ENCODE measurements at regions not wholly inside any gene's neighbourhood (a gene's known extent, or its start where the extent isn't known, plus 50 kb on each side); places are given as distances from the start of the nearest gene placed in this dataset.

DNA sequence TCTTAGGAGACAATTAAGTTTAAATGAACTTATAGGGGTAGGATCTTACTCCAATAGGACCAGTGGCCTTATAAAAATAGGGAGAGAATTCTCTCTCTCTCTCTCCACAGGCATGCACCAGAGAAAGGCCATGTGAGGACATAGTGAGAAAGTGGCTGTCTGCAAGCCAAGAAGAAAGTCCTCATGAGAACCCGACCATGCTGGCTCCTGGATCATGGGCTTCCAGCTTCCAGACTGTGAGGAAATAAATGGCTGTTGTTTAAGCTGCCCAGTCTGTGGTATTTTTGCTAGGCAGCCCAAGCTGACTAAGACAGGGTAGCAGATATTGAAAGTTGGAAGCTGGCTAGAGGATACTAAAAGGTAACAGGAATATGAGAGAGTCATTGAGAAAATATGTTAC lies 454.0 kb downstream of the NBAS start:
- no peak for FAIRE-seq

DNA sequence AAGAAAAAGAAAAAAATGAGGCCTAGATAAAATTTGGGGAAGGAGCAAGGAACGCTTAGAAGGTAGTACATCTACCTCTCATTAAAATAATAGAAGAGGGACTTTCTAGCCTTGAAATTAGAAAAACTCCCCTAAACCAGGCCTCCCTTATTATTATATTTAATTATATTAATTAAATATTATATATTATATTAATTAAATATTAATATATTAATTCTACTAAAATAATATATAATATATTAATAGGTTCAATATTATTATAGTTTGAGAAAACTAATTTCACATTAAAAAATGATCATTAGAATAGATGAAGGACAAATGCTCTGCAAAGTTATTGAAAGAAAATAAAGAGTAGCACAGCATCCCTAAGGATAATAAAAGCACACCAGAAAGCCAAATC lies 449.4 kb downstream of the NBAS start:
- peak; percentile 66 for FAIRE-seq

DNA sequence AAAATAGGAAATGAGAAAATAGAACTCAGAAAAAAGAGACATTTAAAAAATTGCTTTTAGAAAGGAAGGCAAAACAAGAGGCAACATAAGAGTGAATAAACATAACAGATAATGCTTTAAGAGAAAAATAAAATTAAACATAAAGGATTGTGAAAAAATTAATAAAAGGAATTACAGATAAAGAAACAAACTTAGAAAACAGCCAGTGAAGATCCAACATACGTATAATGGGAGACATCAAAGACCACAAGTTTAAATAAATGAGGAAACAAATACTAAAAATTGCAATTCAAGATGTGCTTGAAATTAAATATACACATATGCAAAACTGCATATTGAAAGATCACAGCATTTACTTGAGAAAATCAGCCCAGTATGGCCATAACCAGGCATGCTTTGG lies 448.9 kb downstream of the NBAS start:
- no peak for FAIRE-seq

DNA sequence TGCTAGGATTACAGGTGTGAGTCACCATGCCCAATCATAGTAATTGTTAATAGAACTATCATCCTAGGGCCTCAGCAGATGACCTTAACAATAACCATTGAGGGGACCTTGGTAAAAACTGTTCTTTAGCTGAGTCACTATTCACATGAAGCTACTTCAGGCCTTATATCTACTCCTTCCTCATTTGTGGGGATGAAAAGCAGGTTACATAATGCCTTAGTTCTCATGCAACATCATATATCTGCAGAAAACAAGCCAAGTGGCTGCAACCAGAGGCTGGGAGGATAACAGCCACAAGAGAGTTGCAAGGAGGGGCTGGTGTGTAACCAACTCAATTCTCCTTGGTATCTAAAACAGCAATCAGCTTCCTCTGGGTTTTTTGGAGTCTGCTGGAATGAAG lies 445.4 kb downstream of the NBAS start:
- FAIRE-seq, result no peak

DNA sequence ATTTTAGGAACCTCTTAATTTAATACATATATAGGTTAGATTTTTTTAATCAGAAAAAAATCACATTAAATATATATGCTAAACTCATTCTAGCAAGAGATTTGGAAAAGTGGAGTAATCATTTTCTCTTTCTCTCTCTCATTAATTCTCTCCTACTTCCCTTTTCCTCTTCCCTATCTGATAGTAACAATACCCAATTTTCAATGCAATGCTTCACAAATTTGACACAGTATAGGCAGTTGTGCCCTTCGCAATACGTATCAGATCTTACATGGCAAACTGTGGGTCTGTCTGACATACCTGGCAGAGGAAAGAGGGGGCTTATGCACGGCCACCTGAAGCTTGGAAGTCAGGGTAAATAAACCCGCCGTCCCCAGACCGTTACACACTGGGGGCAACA lies 444.3 kb downstream of the NBAS start:
- FAIRE-seq, result no peak

Measured in G401.6 (cell line).